Umbilical cord (tissue), 1 donor: ENCODE measurements at regions not wholly inside any gene's neighbourhood (a gene's known extent, or its start where the extent isn't known, plus 50 kb on each side); places are given as distances from the start of the nearest gene placed in this dataset.

ENCODE experiments used
- DNase-seq: peaks from one replicate; pipeline ENCODE4 v3.0.0-alpha.2; 2015; ENCODE audit warnings: low spot score

DNA sequence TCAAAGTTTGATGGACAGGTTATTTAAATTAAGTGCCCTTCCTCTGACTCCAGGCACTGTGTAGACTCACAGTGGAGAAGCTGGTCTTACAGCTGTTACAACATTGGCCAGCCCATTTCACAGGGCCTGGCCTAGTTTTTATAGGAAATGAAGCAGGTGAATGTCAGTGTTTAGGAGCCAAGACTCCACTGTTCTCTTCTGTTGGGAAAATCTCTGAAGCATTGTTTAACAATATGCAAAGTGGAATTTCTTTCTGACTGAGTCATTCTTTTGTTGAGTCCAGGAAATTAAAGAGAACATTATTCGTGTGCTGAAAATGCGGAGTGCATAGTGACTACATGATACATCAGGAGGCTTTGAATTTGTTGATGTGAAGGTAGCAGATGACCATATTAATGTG lies 64.7 kb downstream of the ARRDC4 start:
- no peak for DNase-seq

DNA sequence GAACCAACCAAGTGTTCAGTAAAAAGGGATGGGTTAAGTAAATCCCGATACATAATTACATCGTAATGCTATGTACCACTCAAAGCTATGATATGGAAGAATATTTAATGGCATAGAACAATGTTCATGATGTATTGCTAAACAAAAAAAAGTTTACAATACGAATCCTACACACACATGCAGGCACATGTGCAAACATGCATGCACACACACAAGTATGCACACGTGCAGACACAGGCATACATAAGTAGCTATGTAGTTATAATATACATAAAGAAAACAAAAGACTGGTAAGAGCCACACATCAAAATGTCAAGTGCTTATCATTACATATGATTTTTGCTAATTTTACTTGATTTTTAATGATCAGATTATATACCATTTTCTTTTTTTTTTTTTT lies 74.2 kb downstream of the ARRDC4 start:
- DNase-seq, result no peak

- DNase-seq, result no peak
Measured at GRCh38 chr15:98035134-98035533, 74.6 kb downstream of the ARRDC4 start.

GRCh38 chr15:98035577-98036010 lies 75.1 kb downstream of the ARRDC4 start:
- no peak for DNase-seq

- no peak for DNase-seq
Measured at GRCh38 chr15:98039596-98039995, 79.1 kb downstream of the ARRDC4 start.

DNA sequence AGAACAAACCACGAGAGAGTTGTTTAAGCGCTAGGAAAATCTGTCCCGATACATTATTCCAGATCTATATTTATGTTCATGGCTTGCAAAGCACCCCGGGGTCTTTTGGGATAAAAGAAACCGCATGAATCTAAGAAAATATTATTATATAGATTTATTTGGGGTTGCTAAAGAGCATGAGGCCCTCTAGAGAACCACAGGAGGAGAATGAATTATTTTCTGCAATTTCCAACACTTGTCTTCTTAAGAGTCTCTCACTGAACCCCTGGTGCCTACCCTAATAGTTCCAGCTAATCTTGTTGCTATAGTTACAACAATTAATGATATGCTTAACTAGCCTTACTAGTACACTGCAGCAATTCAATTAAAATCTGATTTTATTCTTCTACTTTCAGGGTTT lies 79.6 kb downstream of the ARRDC4 start:
- no peak for DNase-seq

DNA sequence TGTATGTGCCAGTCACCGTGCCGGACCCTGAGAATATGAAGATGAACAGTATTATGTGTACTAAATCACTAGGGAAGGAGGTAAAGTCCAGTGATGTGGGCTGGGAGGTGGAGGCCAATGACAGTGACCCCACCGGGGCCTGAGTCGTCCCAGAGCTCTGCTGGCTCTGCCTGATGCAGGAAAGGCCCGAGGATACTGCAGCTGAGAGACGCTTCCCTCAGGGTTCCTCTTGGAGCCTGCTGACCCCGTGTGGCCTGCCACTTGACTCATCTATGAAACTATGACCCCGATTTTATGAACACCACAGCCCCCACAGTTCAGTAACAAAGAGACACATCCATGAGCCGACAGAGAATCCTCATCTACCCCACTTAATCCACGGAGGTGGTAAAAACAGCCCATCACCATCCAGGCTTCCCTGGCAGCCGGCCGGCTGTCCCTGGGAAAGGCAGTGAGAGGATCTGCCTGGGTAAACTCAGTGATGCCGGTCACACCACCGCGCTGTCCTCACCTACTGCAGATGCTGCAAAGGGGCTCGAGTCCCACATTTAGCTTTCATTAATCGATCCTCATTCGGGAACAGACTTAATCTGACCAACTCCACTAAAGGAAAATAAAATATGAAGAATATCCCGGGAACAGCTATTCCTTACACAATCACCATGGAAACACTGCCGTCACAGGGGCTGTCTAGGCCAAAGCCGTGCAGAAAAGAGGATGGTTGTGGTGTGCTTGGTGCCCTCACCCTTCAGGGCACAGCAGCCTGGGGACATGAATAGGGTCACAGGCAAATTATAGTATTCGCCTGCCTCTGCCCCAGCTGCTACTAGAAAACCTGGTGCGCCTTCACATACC lies 82.9 kb downstream of the ARRDC4 start:
- no peak for DNase-seq

- no peak for DNase-seq
Measured at GRCh38 chr15:98051734-98052133, 91.2 kb downstream of the ARRDC4 start.

DNA sequence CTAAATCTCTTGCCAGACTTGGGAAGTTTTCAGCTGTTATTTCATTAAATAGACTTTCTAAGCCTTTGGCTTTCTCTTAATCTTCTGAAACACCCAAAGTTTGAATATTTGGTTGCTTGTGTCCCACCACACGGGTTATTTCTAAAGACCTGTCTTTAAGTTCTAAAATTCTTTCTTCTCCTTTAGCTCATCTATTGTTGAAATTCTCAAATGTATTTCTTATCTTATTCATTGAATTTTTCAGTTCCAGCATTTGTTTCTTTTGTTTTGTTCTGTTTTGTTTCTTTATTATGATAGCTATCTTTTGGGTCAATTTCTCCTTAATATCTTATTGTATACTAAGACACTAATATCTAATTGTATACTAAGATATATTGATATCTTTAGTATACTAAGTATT lies 97.0 kb downstream of the ARRDC4 start:
- no peak for DNase-seq

DNA sequence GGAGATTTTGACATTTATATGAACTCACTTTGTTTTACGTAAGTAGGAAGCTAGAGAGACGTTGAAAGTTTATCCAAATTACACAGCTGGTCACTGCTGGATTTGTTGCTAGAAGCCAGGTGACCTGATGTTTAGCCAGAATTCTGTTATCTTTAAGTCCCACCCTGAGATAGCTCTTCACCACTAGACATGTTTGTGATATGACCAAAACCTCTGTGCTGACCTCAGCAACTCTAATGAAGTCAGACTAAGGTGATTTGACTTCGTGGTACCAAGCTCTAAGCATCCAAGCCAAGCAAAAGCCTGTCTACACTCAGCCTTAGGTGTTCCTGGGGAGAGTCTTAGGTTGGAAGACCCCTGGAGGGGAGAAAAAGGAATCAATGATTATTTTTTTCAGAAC lies 102.4 kb downstream of the ARRDC4 start:
- no peak for DNase-seq

GRCh38 chr15:98063315-98063714 lies 102.8 kb downstream of the ARRDC4 start:
- DNase-seq, result no peak

DNA sequence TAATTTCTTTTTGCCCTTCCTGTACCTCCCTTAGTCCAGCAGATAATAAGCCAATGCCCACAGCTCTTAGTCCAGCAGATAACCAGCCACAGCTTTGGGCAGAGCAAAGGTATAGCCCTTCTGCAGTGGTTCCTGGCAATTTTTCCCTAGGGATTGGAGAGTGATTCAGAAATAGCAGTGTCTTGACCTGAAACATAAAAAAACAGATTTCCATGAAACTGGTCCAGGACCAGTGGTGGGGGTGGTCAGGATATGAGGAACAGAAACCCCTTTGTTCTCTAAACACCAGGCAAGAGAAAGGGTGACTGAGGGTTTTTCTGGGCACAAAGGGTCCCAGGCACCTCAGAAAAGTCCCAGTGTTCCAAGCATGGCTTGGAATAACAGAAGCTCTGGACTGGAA lies 103.4 kb downstream of the ARRDC4 start:
- DNase-seq, result no peak

DNA sequence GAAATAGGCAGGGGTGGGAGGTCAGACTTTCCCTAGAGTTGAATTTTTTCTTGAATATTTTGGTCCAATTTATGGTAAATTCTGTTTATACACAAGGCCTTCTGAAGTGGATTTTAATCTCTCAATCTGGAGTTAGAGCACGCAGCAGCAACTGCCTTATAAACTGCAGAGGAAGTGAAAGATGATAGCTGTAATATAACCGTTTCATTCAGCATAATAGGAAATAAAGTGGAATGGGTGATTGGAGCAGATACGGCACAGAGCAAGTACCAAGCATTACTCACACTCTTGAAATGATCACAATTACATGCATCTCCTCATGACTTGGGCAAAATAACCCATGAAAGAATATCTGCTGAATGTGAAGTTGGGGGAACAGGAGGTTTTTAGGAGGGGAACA lies 106.8 kb downstream of the ARRDC4 start:
- no peak for DNase-seq

DNA sequence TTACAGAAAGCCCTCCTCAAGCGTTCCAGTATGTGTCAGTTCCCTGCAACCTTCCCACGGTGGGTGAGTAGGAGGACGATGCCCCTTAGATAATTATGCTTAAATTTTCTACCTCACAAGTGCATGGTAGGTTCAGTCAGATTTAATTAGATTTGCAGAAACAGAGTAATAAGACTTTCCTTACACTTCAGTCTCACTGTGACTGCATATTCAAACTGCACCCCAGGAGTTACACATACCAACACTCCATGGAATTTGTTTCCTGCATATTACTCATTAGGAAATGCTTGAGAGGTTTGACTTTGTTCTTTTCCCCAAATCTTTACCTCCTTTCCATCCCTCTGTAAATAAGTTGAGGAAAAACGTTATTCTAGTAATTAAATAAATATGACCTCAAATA lies 108.8 kb downstream of the ARRDC4 start:
- DNase-seq, result no peak

DNA sequence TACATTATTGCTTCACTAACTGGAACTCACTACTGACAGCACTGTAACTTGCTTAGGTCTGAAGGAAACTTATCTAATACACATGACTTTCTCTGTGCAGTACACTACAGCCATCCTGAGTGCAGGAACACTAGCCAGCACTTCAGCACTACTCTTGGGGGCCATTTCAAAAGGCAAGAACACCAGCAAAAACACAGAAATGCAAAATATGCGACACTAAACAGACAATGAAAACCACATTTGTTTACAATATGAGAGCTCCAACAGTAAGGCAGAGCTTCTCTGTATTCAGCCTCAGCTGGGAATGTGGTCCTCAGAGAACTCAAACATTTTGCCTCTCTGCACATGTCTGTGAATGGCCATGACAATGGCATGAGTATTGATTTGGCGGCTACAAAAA lies 109.6 kb downstream of the ARRDC4 start:
- DNase-seq, result no peak

- DNase-seq, result no peak
Measured at GRCh38 chr15:98071786-98072185, 111.3 kb downstream of the ARRDC4 start.

- no peak for DNase-seq
Measured at GRCh38 chr15:98075441-98075840, 114.9 kb downstream of the ARRDC4 start.

DNA sequence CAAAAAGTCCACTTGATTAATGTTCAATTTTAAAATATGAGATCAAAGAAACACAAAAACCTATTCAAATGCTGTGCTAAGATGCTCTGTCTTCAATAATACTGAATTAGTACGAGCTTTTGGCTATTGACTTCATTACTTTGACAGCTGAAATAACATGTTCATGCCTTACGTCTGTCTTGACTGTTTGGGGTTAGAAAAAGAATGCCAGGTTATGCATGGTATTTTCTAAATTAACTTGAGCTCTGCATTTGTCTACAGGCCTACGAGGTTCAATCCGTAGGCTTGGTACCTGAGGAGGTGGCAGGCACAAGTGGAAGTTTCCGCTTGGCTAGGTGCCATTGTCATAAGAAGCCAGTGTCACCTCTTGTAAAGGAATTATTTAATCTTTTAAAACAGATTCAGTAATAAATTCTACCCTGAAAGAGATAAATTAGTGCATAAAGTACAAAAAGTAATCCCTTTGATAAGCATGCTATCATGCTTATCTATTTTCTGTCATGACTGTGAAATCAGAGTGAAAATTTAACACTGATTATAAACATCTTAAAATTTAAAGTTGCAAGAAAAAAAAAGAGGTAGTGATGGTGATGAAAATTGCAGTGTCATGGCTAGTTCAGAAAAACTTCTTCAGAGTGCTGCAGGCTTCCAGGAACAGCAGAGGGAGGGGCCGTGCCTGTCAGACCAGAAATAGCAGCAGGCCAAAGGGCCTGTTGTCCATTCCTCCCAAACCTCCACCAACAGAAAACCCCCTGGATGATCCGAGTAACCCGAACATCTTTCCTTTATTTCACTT lies 115.7 kb downstream of the ARRDC4 start:
- DNase-seq, result peak; percentile 57

DNA sequence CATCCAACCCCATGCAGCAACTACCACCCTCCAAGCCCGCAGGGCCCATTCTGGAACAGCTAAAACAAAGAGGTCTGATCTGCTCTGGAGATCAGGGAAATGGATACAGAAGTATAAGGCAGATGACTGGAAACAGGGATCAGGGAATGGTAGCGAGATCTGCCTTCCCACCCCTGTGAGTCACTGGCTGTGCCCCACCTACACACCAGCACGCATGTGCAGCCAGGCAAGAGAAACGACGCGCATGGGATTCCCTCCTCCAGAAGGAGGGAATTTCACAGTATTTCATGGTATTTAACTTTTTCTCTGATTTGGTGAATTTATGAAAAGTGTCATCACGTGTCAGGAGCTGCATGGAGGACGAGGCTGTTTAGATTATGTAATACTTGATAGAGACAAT lies 116.7 kb downstream of the ARRDC4 start:
- peak; percentile 50 for DNase-seq

GRCh38 chr15:98080791-98081190 lies 120.3 kb downstream of the ARRDC4 start:
- DNase-seq, result no peak

- no peak for DNase-seq
Measured at GRCh38 chr15:98083203-98083910, 122.9 kb downstream of the ARRDC4 start.

DNA sequence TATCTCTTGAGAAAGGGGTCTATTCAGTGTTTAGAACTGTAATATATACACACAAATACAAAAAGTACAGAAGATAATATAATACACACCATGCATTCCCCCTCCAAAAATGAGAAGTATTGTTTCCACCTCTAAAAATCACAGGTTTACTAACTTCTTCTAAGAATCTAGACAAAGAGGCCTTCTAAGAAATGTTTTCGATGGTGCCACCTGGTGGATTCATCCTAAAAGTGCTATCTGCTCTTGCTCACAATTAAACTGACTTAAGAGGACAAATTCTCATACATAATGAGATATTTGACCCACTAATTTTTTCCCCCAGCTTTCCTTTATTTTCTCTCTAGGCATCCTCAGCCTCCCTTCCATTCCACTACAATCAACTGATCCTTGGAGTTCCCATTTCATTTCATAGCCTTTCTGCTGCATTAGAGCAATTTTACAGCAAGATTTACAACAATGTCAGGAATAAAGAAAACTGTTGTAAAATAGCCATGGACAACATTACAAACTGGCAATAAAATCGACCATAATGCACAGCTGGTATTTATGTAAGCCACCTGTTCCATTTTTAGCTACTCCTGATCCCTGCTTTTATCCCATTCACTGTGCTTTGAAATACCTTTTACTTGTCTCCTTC lies 124.6 kb downstream of the ARRDC4 start:
- peak; percentile 74 for DNase-seq
